ENCODE measurements at regions not wholly inside any gene's neighbourhood (a gene's known extent, or its start where the extent isn't known, plus 50 kb on each side); places are given as distances from the start of the nearest gene placed in this dataset.

- no peaks in the 10 kb centered on the region for H3K9me3 ChIP-seq (ENCODE audit: control insufficient read depth, insufficient read depth, low read length)
- no peak overlapping the region for H3K9ac ChIP-seq (ENCODE audit: low read depth, low read length)
- no peak overlapping the region for H2BK20ac ChIP-seq (ENCODE audit: low read depth, low read length)
- BruUV-seq (replicated peaks): no TSS peak
- no peak overlapping the region for H3K27ac ChIP-seq (ENCODE audit: insufficient read depth, low read length)
- TF ChIP-seq CEBPB (IDR thresholded peaks at IDR 0.05; ENCODE audit: low read depth, low read length) (peak; percentile 55; the same call in 1 of the 2 replicates), RCOR1 (IDR thresholded peaks at IDR 0.05; ENCODE audit: insufficient replicate concordance, low read length) (no peak)
- H3K14ac ChIP-seq (replicated peaks; ENCODE audit: low read depth, low read length): no peak overlapping the region
- H2AFZ ChIP-seq (replicated peaks; ENCODE audit: low read length, poor library complexity): no peak overlapping the region
- no peak overlapping the region for H3K4ac ChIP-seq (ENCODE audit: low read depth, low read length)
- CTCF ChIA-PET: interaction anchor here (0.7 kb wide), 1 partner anchor 211 kb away, joined by 3 read pairs; no protein-coding TSS in a partner anchor
- no peak overlapping the region for H2BK15ac ChIP-seq (ENCODE audit: low read depth, low read length)
- no peak for ATAC-seq (ENCODE audit: low read depth)
- no peaks in the 10 kb centered on the region for H3K9me1 ChIP-seq (ENCODE audit: insufficient read depth, low read length)
- H2AK9ac ChIP-seq (replicated peaks; ENCODE audit: low read depth, low read length, poor library complexity): no peak overlapping the region
- H4K91ac ChIP-seq (ENCODE audit: insufficient read depth, low read depth, low read length): no peak overlapping the region
- no peak overlapping the region for H2BK120ac ChIP-seq (ENCODE audit: low read depth, low read length)
- DNase-seq: peak; percentile 84
- POLR2A ChIA-PET (ENCODE audit: unreplicated experiment): no interaction called here
- intact Hi-C loops (cut with micrococcal nuclease) (no loop called here), in situ Hi-C loops (cut with MboI; ENCODE audit: low sequenced_read_pairs) (no loop called here), dilution Hi-C loops (cut with HindIII; ENCODE audit: low sequenced_read_pairs, unreplicated experiment) (no loop called here)
- no peak overlapping the region for H2BK5ac ChIP-seq (ENCODE audit: low read depth, low read length, poor library complexity, severe bottlenecking)
- no peak overlapping the region for H4K5ac ChIP-seq (ENCODE audit: low read depth, low read length)
- H3K23ac ChIP-seq (ENCODE audit: low read depth, low read length): no peak overlapping the region
- no peaks in the 10 kb centered on the region for H3K36me3 ChIP-seq (ENCODE audit: control insufficient read depth, insufficient read depth, low read length)
- H3K27me3 ChIP-seq (ENCODE audit: control insufficient read depth, insufficient read depth, low read length): no peaks in the 10 kb centered on the region
- peaks cover 7% of the 10 kb centered on the region for H3K4me1 ChIP-seq (ENCODE audit: control insufficient read depth, insufficient read depth, low read length)
- H3K4me2 ChIP-seq (ENCODE audit: low read depth, low read length): no peak overlapping the region
- no peak overlapping the region for H3K56ac ChIP-seq (ENCODE audit: extremely low read depth, insufficient read depth, low read length)
- no peak overlapping the region for H2AK5ac ChIP-seq (ENCODE audit: low read depth, low read length)
- no peak overlapping the region for H4K8ac ChIP-seq (ENCODE audit: low read depth in 2 of 2, low read length in 2 of 2)
- H3K4me3 ChIP-seq (ENCODE audit: insufficient read depth, low read depth, low read length): no peak overlapping the region
- H4K20me1 ChIP-seq (ENCODE audit: insufficient read depth, low read length): no peaks in the 10 kb centered on the region
- 0 out of 4 replicates have a peak, but pooled peaks cover 0 to 3% of the 10 kb centered on the region in 2 experiments for H3K79me1 ChIP-seq (ENCODE audit: low read depth in 1 of 2, low read length in 2 of 2)
- no peak overlapping the region for H3K18ac ChIP-seq (ENCODE audit: low read depth, low read length)
These were observed 87.3 kb upstream of the SEC61G start for GRCh38 chr7:54846273-54846672.

All from IMR-90 (cell line).